Hematopoietic multipotent progenitor cell treated with erythropoietin and hydrocortisone succinate and interleukin-3 and kit ligand, for 4 days (in vitro differentiated cells): ENCODE measurements at regions not wholly inside any gene's neighbourhood (a gene's known extent, or its start where the extent isn't known, plus 50 kb on each side); places are given as distances from the start of the nearest gene placed in this dataset.

Experiments used
- DNase-seq: peaks from one replicate; pipeline ENCODE4 v3.0.0-alpha.2; 2015

DNA sequence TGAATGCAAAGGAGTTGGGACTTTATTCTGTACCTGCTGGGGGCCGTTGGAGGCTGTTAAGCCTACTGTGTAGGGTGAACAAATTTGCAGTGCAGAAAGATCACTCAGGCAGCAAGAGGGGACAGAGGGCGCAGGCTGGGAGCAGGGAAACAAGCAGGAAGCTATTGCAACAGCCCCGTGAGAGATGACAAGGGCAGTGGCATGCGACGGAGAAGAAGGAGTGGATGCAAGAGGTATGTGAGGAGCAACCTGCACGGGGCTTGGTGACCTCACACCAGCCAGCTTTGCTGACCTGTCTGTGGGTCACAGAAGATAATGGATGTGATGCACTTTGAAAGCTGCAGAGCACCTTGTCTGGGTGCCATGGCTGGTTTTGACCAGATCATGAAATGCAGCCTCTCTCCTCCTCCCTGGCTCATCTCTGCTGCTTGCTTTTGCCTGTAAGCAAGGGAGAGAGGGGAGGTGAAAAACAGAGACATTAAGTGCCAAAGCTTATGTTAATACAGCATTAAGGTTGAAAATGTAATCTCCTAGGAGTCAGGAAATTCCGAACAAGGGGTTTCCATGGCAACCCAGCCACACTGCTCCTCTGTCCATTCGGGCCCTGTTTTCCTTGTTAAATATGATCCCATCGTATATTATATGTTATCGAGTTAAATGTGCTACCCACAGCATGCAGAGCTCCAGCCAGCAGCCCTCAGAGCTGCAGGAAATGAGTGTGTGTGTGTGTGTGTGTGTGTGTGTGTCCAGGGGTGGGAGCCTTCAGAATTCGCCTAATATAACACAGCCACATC lies 314.3 kb upstream of the ZMIZ1 start:
- DNase-seq, result peak; percentile 36

GRCh38 chr10:78755063-78755701 lies 313.6 kb upstream of the ZMIZ1 start:
- DNase-seq, result no peak

DNA sequence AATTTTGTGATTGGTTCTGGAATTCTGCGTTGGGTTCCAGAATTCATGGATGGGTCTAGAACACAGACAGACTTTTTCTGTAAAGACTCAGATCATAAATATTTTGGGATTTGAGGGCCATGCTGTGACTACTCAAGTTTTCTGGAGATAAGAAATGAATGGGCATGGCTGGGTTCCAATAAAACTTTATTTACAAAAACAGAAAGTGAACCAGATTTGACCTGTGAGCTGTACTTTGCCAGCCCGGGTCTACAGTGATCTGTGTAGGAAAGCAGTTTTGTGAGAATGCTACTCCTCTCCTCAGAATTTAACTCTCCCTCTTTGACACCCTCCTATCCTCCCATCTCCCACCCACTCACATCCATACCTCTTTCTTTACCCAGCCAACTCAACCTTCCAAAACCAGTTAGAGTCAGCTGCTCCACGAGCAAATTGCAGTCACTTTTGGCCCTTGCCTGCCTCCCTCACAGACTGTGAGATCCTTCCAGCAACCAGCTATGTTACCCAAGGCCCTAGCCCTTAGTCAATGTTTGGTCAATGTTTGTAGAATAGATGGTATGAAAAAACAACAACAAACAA lies 312.8 kb upstream of the ZMIZ1 start:
- DNase-seq, result no peak

DNA sequence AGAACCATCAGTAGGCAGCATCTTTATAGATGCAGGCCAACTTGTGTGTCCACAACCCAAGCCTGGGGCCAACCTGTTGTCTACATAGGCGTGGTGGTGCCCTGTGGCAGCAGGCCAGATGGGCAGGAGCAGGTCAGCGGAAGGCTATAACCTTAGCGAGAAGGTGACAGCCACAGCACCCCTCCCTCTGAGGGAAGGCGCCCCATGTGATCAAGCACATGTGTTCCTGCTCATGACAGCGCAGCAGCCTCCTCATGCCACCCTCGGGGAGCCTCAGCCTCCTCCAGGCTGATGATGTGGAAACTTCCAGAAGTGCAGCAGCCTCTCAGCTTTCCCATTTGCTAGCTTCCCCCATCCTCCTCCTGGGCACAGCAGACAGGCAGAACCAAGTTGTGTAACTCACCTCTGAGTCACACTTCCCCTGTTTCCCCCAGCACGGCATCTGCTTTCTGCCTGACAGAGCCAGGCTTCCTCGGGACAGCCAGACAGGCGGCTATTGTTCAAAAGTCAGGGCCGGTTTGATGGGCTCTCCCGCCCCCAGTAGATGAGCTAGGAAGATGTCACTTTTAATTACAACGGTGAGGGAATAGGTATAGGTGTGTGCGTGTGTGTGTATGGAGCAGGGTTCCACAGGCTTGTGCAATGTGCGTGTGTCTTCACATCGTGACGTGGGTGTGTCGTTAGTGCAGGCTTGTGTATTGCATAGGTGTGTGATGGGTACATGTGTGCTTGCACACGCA lies 312.0 kb upstream of the ZMIZ1 start:
- peak; percentile 83 for DNase-seq

DNA sequence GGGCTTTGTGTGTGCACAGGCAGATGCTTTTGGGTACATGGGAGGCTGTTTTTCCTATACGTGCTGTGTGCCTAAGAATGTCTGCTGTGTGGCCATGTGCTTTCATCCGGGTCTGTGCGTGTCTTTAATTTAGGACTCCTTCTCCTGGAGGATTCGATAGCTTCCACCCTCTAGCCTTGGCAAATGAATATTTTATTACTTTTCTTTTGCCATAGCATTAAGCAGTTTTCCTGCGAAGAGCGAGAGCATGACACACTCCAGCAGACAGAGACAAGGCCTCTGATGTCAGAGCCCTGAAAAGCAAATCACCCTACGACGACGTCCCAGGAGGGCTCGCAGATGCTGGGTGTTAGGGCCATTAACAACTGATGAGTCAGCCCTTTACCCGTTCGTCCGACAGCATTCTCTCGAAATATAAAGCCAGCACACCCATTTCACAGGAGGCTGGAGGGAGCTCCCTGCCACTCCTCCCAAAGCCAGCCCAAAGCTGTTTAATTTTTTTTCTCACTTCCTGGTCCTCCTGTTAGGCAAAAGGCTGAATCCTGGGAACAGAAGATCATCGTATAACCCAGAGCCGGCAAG lies 311.3 kb upstream of the ZMIZ1 start:
- no peak for DNase-seq

DNA sequence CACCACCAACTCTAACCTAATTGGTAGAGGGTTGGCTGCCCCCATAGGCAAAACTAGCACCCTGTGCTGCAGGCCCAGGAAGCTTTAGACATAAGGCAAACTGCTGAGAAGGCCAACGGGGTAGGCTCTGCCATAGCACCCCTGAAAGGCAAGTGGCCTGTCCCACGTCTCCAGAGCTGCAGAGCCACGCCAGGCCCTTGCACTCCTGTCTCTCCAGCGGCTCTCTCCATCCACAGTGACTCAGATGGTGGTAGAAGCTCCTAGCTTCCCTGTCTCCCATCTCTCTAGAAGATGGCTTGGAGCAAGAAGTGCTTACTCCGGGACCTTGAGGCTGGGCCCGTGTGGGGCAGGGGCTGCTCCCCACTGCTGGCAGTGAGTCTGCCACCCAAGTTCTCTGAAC lies 310.6 kb upstream of the ZMIZ1 start:
- DNase-seq, result no peak

DNA sequence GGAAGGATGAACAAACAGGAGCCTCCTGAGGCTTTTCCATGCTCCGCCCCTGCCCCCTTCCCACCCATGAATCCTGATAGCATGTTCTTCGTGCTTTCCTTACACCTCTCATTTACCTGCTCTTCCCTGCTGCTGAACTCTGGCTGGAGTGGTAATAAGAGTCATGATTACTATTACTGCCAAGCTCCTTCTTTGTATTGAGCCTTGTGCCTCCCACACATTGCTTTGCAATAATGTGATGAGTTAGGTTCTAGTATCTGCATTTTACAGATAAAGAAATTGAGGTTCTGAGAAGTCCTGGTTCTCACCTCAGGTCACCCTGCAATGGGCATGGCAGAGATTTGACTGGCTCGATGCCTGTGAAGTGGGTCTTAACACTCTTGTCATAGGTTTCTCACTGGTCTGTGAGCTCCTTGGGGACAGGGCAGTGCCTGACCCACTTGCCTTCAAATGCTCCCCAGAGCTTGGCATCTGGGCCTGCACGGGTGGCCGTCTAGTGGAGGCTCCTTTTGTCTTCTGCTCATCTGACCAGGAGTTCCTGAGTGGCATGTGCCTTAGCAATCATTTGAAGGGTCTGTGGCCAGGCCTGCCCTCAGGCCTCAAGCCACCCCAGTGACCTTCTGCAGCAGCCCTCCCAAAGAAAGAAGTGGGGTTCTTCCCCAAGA lies 309.2 kb upstream of the ZMIZ1 start:
- DNase-seq, result peak; percentile 28

- no peak for DNase-seq
Measured at GRCh38 chr10:78760463-78761310, 308.1 kb upstream of the ZMIZ1 start.

DNA sequence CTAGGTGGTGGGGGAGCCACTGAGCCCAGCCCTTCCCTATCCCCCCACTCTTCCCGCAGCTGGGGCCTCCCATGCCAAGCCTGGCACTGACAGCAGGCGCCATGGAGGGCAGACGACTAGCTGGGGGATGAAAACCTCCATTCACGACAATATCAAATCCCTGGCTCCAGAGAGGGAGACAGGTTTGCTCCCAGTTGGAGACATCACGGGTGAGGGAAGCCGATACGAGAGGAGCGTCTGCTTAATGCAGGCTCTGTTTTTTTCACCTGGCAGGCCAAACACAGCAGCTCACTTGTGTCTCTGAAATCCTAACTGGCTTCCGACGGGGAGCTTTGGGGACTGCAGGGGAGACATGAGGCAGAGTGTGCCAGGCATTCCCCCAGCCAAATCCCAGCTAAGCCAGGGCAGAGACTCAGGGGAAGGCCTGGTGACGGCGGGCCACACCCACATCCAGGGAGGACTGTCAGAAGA lies 307.4 kb upstream of the ZMIZ1 start:
- no peak for DNase-seq

DNA sequence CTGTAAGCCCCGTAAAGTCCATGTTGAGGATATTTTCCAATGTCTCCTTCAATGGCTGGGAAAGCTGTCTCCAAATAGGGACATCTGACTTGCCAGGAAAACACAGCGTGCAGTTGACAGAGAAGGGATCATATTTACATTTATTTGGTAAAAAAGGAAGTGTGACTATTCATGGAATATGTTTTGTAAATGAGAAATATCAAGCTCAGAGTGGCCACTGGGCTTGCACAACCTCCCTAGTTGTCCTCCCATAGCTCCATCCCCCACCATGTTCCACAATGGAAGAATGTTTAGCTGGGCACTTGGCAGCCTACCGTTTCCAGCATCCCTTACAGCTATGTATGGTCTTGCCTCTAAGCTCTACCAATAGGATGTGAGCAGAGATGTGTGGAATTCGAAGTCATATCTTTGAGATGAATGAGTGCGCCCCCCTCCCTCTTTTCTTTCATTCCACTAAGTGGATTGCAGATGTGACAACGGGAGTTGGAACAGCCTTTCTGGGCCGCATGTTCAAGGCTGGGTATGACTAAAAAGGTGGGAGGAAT lies 306.6 kb upstream of the ZMIZ1 start:
- DNase-seq, result no peak

GRCh38 chr10:78763234-78763633 lies 305.5 kb upstream of the ZMIZ1 start:
- DNase-seq, result no peak

DNA sequence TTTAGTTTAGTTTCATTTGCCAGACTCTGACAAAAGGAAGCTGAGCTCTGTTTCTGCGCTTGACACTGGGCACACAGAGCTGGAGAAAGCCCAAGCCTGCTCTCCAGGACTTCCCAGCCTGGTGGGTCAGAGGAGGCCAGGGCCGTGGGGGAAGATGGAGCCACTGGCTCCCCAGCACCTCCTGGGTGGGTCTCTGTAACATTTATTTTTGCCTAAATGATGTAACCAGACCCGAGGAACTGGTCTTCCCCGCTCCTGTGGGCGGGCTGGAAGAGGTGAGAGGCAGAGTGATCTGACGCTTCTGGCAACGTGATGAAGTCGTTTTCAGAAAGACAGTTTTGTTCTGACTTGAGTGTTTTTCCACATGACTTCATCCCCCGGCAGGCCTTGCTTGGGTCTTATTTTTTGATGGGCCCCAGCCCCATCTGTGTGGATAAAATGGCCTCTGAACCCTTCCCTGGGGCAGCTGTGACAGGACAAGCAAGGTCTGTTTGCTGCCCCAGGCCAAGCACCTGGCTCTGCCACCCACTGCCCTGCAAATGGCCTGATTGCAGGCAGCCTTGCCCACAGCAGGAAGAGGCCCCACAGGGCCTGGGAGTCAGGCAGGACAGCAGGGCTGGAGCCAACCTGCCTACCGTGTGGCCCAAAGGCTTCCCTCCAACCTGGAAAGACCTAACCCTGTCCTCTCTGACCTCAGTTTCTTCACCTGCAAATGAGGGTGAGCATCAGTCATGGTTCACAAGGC lies 304.9 kb upstream of the ZMIZ1 start:
- DNase-seq, result no peak

GRCh38 chr10:78764436-78764835 lies 304.3 kb upstream of the ZMIZ1 start:
- DNase-seq, result peak; percentile 24

- DNase-seq, result no peak
Measured at GRCh38 chr10:78764846-78765430, 303.8 kb upstream of the ZMIZ1 start.

DNA sequence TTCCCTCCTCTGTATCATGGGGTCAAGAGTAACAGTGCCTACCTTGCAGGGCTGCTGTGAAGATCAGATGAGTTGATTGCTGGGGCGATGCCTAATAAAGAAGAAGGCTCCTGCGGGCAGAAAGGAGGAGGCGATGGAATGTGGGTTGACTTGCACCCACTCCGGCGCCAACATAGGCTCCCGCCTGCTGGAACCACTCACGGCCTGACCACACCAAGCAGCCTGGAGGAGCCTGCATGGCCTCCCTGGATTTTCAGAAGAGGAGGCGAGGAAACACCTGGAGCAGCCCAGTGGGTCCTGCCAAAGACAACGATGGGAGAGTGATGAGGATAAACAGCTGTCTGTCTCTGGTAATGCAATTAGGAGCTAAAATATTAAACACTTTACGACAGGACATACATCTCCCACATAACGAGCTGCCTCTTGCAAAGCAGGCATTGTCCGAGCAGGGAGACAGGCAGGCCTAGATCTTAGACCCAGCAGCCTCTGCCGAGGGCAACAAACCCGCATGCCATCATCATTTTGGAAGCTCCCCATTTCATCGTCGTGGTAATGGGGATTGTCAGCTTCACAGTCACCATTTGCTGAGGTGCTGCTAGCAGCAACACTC lies 302.9 kb upstream of the ZMIZ1 start:
- no peak for DNase-seq

- no peak for DNase-seq
Measured at GRCh38 chr10:78766603-78767002, 302.2 kb upstream of the ZMIZ1 start.

DNA sequence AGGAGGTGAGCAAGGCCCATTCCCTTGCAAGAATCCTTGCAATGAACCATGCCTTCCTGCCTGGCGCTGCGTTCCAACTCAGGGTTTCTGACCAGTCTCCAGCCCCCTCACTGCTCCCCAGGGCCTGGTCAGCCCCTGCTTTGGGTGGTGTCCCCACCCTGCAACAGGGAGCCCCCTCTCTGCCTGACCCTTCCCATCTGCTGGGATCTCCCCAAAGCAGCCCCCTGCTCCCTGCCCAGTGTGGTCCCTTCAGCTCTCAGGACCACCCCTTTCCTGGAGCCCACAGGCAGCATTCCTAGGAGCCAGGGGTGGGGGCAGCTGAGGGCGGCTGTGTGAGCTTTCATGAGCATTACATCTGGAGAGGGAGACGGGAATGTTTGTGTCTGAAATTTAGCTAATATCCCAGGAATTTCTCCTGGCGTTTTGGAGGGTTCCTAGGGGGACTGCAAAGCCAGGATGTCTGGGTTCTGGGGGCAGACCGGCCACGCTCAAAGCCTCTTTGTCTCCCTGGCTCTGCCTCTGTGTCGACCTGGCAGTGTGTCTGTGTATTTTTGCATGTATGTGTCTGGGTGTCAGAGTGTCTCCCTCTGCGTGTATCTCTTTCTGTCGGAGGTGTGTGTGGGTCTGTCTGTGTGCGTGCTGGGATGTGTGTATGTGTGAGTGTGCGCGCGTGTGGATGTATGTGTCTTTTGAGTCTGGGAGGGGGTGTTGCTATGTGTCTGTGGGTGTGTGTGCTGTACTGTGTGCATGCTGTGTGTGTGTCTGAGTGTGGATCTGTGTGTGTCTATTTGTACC lies 300.5 kb upstream of the ZMIZ1 start:
- DNase-seq, result no peak

DNA sequence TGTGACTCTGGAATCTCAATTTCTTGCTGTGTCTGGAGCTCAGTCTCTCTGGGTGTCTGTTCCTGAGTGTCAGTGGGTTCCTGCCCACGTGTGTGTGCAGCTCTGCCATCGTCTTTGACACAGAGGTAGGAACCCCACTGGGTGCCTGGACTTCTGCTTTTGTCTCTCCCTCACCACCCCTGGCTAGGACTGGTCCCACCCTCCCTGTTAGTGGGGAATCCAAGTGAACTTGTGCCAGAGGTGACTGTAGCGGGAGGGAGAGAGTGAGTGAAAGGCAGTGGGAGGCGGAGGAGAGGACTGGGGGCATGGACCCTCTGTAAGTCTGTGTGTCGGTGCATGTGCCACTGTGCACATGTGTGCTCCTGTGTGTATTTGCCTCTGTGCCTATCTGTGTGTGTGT lies 299.9 kb upstream of the ZMIZ1 start:
- DNase-seq, result peak; percentile 39

GRCh38 chr10:78769526-78769925 lies 299.2 kb upstream of the ZMIZ1 start:
- no peak for DNase-seq
